Fibroblast of lung (primary cell): ENCODE measurements at regions not wholly inside any gene's neighbourhood (a gene's known extent, or its start where the extent isn't known, plus 50 kb on each side); places are given as distances from the start of the nearest gene placed in this dataset.

Experiments
- EZH2 ChIP-seq: IDR thresholded peaks from 2 replicates; pipeline ENCODE4 v1.5.1; 2012; ENCODE audit warnings: low read length, control low read depth, mild to moderate bottlenecking; ENCODE audit errors: missing control alignments
- TF ChIP-seq, protein P1 (sequence below), 2 donors: IDR thresholded peaks in 1 of 2; conservative IDR thresholded peaks in 1 of 2; 1 replicate in 1 of 2; 2 replicates in 1 of 2; pipeline ENCODE4 v1.5.1; 2011 to 2012; ENCODE audit warnings: low read length in 2 of 2, control low read depth in 1 of 2, inconsistent platforms in 1 of 2, low read depth in 1 of 2, mild to moderate bottlenecking in 1 of 2

DNA sequence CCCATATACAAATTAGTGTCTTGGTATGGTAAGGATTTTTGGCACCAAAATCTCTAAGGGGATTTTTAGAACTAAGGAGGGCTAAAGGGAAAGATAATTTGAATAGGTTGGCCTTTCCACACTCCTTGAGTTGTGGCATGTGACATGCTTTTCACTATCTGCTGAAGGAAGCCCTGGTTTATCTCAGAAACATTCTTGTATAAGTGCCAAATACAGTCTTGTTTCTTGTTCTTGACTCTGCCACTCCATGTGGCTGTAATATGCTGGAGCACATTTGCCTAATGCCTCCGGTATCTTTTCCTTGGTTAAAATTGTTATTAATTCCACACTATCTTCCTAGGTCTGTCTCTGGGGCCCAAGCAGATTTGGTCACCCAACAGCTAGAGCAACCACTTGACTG, 457.0 kb downstream of the USP25 start:
- TF ChIP-seq, protein P1, sequence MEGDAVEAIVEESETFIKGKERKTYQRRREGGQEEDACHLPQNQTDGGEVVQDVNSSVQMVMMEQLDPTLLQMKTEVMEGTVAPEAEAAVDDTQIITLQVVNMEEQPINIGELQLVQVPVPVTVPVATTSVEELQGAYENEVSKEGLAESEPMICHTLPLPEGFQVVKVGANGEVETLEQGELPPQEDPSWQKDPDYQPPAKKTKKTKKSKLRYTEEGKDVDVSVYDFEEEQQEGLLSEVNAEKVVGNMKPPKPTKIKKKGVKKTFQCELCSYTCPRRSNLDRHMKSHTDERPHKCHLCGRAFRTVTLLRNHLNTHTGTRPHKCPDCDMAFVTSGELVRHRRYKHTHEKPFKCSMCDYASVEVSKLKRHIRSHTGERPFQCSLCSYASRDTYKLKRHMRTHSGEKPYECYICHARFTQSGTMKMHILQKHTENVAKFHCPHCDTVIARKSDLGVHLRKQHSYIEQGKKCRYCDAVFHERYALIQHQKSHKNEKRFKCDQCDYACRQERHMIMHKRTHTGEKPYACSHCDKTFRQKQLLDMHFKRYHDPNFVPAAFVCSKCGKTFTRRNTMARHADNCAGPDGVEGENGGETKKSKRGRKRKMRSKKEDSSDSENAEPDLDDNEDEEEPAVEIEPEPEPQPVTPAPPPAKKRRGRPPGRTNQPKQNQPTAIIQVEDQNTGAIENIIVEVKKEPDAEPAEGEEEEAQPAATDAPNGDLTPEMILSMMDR (conservative IDR thresholded peaks at IDR 0.05 in 1 of 2, IDR thresholded peaks at IDR 0.05 in 1 of 2; ENCODE audit: low read depth in 1 of 2, low read length in 2 of 2) = no peak
- TF ChIP-seq EZH2 = no peak
